PC-9 (cell line): ENCODE measurements at regions not wholly inside any gene's neighbourhood (a gene's known extent, or its start where the extent isn't known, plus 50 kb on each side); places are given as distances from the start of the nearest gene placed in this dataset.

Experiments used
- BruUV-seq: library from RNA; stranded (reverse); fragments of 400-500 nt; replicated peaks from 2 replicates; lab custom pipeline; 2021; lab: Mats Ljungman, UMichigan
- CTCF ChIA-PET: fragments of 300-600 bp; sonication (Branson Sonifier 250); formaldehyde crosslinking; loops from one replicate; lab custom pipeline; 2022; ENCODE audit warnings: antibody characterized with exemption; lab: Charles Lee
- POLR2A ChIA-PET: fragments of 300-600 bp; sonication (Branson Sonifier 250); formaldehyde crosslinking; loops from one replicate; lab custom pipeline; 2022; ENCODE audit warnings: antibody characterized with exemption; ENCODE audit not compliant: unreplicated experiment; lab: Charles Lee
- DNase-seq, 2 experiments: peaks; one replicate each; pipeline versions ENCODE4 v3.0.0 to v3.0.0-alpha.2; 2015 to 2022; ENCODE audit warnings: mixed read lengths in 1 of 2
- H2AFZ ChIP-seq: fragments of 200-600 bp; sonication (generic); 2 replicates; pipeline ENCODE4 v1.8.1; 2017; ENCODE audit warnings: antibody characterized with exemption
- H3F3A ChIP-seq: fragments of 200-600 bp; sonication (generic); 2 replicates; pipeline ENCODE4 v1.8.1; 2017; ENCODE audit warnings: antibody characterized with exemption, mild to moderate bottlenecking, low read depth; ENCODE audit not compliant: insufficient read depth
- H3K27ac ChIP-seq: fragments of 200-600 bp; sonication (generic); 2 replicates; pipeline ENCODE4 v1.6.1; 2016; ENCODE audit warnings: mixed run types
- H3K27me3 ChIP-seq: fragments of 200-600 bp; sonication (generic); 2 replicates; pipeline ENCODE4 v1.6.1; 2016; ENCODE audit warnings: low read depth, mixed run types; ENCODE audit not compliant: insufficient read depth
- H3K36me3 ChIP-seq: fragments of 200-600 bp; sonication (generic); 2 replicates; pipeline ENCODE4 v1.6.1; 2016; ENCODE audit warnings: low read depth, mixed run types
- H3K4me1 ChIP-seq: fragments of 200-600 bp; sonication (generic); replicated peaks from 2 replicates; pipeline ENCODE4 v1.6.1; 2016; ENCODE audit warnings: mixed run types; ENCODE audit not compliant: insufficient read depth
- H3K4me2 ChIP-seq: fragments of 200-600 bp; sonication (generic); 2 replicates; pipeline ENCODE4 v1.6.1; 2017; ENCODE audit warnings: mixed run types
- H3K4me3 ChIP-seq: fragments of 200-600 bp; sonication (generic); 2 replicates; pipeline ENCODE4 v1.6.1; 2016; ENCODE audit warnings: mixed run types
- H3K79me2 ChIP-seq: fragments of 200-600 bp; sonication (generic); 2 replicates; pipeline ENCODE4 v1.6.1; 2017; ENCODE audit warnings: low read depth, mixed run types
- H3K9me2 ChIP-seq: fragments of 200-600 bp; sonication (generic); 2 replicates; pipeline ENCODE4 v1.8.1; 2017; ENCODE audit warnings: mild to moderate bottlenecking; ENCODE audit not compliant: insufficient read depth
- H3K9me3 ChIP-seq: fragments of 200-600 bp; sonication (generic); 2 replicates; pipeline ENCODE4 v1.8.1; 2016; ENCODE audit warnings: low read depth; ENCODE audit not compliant: insufficient read depth
- H4K20me1 ChIP-seq: fragments of 200-600 bp; sonication (generic); 2 replicates; pipeline ENCODE4 v1.8.1; 2017; ENCODE audit not compliant: insufficient read depth
- EZH2 ChIP-seq: fragments of 200-600 bp; sonication (generic); IDR thresholded peaks from 2 replicates; pipeline ENCODE4 v1.8.0; 2017; ENCODE audit warnings: antibody characterized with exemption, low read depth
- intact Hi-C: fragments of 100-400 bp; cut with micrococcal nuclease; formaldehyde crosslinking; loops from one replicate; pipeline ENCODE4 v1.10.0; 2022; ENCODE audit not compliant: unreplicated experiment
- TF ChIP-seq, protein P1 (sequence below): fragments of 200-600 bp; sonication (generic); conservative IDR thresholded peaks from 2 replicates; pipeline ENCODE4 v1.6.1; 2017; ENCODE audit warnings: mixed run types, antibody characterized with exemption, mild to moderate bottlenecking, moderate library complexity

DNA sequence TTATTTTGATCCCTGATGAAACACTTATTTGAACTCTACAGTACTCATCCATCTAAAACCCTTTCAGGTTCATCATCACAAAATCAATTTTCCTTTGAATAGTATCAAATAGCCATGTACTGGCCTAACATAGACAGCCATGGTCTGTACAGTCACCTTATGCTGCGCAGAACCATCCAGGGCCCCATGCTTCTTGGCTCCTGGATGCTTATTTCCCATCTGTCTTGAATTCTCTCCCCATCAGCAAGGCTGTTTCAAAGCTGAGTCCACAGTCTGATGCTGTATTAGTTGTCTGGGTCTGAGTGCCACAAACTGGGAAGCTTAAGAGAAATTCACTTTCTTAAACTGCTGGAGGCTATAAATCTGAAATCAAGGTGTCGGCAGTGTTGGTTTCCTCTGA, 290.2 kb downstream of the OSR1 start:
- H3K9me3 ChIP-seq = no peaks in the 10 kb centered on the region; the same call in 1 of the 2 replicates
- ChIA-PET POLR2A (no interaction called here), CTCF (no interaction called here)
- H3K36me3 ChIP-seq = no peaks in the 10 kb centered on the region
- no peak overlapping the region for H3K4me2 ChIP-seq
- no peaks in the 10 kb centered on the region for H3K27me3 ChIP-seq
- H3K79me2 ChIP-seq = no peaks in the 10 kb centered on the region
- BruUV-seq = no TSS peak
- no peaks in the 10 kb centered on the region for H4K20me1 ChIP-seq
- no peak overlapping the region for H3K4me3 ChIP-seq
- no peaks in the 10 kb centered on the region for H3F3A ChIP-seq
- DNase-seq = no peak
- no peak overlapping the region for H3K27ac ChIP-seq
- H3K9me2 ChIP-seq = no peaks in the 10 kb centered on the region
- intact Hi-C loops = no loop called here
- H3K4me1 ChIP-seq = peaks cover 27% of the 10 kb centered on the region
- TF ChIP-seq EZH2 = no peak
- TF ChIP-seq, protein P1, sequence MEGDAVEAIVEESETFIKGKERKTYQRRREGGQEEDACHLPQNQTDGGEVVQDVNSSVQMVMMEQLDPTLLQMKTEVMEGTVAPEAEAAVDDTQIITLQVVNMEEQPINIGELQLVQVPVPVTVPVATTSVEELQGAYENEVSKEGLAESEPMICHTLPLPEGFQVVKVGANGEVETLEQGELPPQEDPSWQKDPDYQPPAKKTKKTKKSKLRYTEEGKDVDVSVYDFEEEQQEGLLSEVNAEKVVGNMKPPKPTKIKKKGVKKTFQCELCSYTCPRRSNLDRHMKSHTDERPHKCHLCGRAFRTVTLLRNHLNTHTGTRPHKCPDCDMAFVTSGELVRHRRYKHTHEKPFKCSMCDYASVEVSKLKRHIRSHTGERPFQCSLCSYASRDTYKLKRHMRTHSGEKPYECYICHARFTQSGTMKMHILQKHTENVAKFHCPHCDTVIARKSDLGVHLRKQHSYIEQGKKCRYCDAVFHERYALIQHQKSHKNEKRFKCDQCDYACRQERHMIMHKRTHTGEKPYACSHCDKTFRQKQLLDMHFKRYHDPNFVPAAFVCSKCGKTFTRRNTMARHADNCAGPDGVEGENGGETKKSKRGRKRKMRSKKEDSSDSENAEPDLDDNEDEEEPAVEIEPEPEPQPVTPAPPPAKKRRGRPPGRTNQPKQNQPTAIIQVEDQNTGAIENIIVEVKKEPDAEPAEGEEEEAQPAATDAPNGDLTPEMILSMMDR = no peak
- H2AFZ ChIP-seq = no peak overlapping the region

DNA sequence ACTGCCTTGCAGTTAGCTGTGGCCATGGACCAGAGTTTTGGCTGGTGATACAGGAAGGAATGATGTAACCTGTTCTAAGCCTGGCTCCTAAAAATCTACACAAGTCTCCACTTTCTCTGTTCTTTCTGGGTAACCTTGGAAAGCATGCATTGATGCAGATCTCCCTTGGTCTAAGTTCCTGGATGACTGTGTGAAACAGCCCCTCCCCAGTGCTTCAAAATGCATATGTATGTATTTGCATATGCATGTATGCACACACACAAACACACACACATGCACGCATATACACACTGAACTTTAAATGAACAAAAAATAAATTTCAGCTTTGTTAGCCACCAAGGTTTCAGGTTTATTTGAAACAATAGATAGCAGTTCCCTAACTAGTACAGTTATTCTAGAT, 296.1 kb downstream of the OSR1 start:
- peaks cover 4% of the 10 kb centered on the region; the same call in 1 of the 2 replicates for H3K9me2 ChIP-seq
- no peaks in the 10 kb centered on the region for H3K27me3 ChIP-seq
- ChIA-PET POLR2A (no interaction called here), CTCF (interaction anchor here (0.5 kb wide), 1 partner anchor 106 kb away, joined by 4 read pairs; no protein-coding TSS in a partner anchor)
- H3K4me2 ChIP-seq = no peak overlapping the region
- DNase-seq = no peak
- no TSS peak for BruUV-seq
- TF ChIP-seq, protein P1 = no peak
- no peak for TF ChIP-seq EZH2
- no peaks in the 10 kb centered on the region for H3K79me2 ChIP-seq
- peaks cover 29% of the 10 kb centered on the region for H3K4me1 ChIP-seq
- no peaks in the 10 kb centered on the region for H3F3A ChIP-seq
- intact Hi-C loops = no loop called here
- no peaks in the 10 kb centered on the region for H3K36me3 ChIP-seq
- no peaks in the 10 kb centered on the region for H4K20me1 ChIP-seq
- H3K4me3 ChIP-seq = no peak overlapping the region
- H3K27ac ChIP-seq = no peak overlapping the region
- no peaks in the 10 kb centered on the region for H3K9me3 ChIP-seq
- H2AFZ ChIP-seq = no peak overlapping the region

DNA sequence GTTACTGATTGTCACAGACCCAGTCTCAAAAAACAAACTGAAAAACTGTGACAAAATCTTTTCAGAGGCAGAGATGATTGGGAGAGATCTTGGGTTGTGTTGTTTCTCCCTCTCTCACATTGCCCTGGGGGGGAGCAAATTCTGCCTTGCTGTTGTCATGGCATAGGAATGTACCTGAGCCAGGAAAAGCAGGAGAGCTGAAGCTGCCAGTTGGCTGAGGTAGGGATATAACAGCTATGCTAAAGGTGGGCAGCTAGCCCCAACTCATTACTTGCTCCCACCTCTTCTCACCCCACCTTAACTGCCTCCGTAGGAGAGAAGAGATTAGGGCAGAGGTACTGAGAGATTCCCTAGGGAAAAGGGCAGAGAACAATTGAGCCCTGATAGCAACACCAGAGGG, 299.3 kb downstream of the OSR1 start:
- no peaks in the 10 kb centered on the region for H4K20me1 ChIP-seq
- no peaks in the 10 kb centered on the region for H3K79me2 ChIP-seq
- ChIA-PET CTCF (no interaction called here), POLR2A (no interaction called here)
- H3K9me3 ChIP-seq = no peaks in the 10 kb centered on the region
- H3K4me2 ChIP-seq = peak overlapping the region; percentile 56
- H3K27ac ChIP-seq = peak overlapping the region; percentile 39
- BruUV-seq = no TSS peak
- TF ChIP-seq EZH2 = no peak
- TF ChIP-seq, protein P1 = no peak
- intact Hi-C loops = loop anchor here (1.0 kb wide), 1 partner anchor 68 kb away; no protein-coding TSS in a partner anchor
- H3K4me3 ChIP-seq = no peak overlapping the region
- H3K9me2 ChIP-seq = peaks cover 4% of the 10 kb centered on the region; the same call in 1 of the 2 replicates
- no peaks in the 10 kb centered on the region for H3K36me3 ChIP-seq
- peak; percentile 72 to 84 for DNase-seq
- H3F3A ChIP-seq = no peaks in the 10 kb centered on the region
- peaks cover 19% of the 10 kb centered on the region for H3K4me1 ChIP-seq
- no peaks in the 10 kb centered on the region for H3K27me3 ChIP-seq
- H2AFZ ChIP-seq = no peak overlapping the region
